ENCODE measurements at regions not wholly inside any gene's neighbourhood (a gene's known extent, or its start where the extent isn't known, plus 50 kb on each side); places are given as distances from the start of the nearest gene placed in this dataset.

GRCh38 chr7:16001477-16001876, 315.0 kb upstream of the MEOX2 start:
- ATAC-seq (ENCODE audit: low FRiP score) (no peak), DNase-seq (ENCODE audit: low spot score) (no peak)
- TF ChIP-seq CTCF (IDR thresholded peaks at IDR 0.05) = no peak

DNA sequence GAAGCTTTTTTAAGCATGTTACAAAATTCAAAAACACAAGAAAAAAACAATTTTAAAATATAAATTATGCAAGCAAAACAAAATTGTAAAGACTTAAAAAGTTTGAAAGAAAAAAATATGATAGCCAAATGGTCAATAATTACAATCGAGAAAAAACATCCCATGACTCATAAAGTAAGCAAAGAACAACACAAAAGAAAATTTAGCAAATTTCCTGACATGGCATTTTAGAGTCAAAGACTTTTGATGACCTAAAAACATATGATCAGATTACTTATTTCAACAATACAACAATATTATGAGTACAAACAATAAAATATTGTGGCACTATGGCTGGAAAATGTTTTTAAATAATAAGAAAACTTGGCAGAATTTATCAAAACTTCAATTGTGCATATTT, 312.1 kb upstream of the MEOX2 start:
- TF ChIP-seq CTCF (IDR thresholded peaks at IDR 0.05) = no peak
- ATAC-seq (ENCODE audit: low FRiP score) (no peak), DNase-seq (ENCODE audit: low spot score) (no peak)

DNA sequence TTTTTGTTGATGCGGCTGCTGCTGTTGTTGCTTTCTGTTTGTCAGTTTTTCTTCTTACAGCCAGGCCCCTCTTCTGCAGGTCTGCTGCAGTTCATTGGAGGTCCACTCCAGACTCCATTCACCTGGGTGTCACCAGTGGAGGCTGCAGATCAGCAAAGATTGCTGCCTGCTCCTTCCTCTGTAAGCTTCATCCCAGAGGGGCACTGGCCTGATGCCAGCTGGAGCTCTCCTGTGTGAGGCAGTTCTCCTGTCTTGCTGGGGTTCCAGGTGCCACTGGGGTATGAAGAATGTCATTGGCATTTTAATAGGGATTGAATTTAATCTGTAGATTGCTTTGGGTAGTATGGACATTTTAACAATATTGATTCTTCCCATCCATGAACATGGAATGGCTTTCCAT, 308.5 kb upstream of the MEOX2 start:
- DNase-seq (ENCODE audit: low spot score) (no peak), ATAC-seq (ENCODE audit: low FRiP score) (no peak)
- TF ChIP-seq CTCF (IDR thresholded peaks at IDR 0.05) = no peak

DNA sequence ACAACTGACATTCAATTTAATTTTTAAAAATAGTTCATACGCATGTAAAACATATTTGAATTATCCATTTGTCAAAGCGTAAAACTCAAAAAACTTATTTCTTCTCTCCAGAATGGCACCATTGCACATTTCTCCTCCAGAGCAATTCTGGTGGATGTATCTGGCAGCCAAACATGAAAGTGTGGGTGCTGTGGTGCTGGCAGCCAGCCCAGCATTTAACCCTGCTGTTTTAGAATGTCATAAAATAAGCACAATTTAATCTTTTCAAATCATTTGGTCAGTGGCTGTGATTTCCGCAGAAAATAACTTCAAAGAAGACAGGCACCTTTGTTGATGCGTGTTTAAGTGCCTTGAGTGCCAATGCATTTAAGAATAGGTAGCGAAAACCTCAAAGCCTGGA, 302.7 kb upstream of the MEOX2 start:
- TF ChIP-seq CTCF (IDR thresholded peaks at IDR 0.05) = no peak
- no peak for ATAC-seq (ENCODE audit: low FRiP score)
- DNase-seq (ENCODE audit: low spot score) = no peak

GRCh38 chr7:15985587-15986384, 299.3 kb upstream of the MEOX2 start:
- TF ChIP-seq CTCF (IDR thresholded peaks at IDR 0.05) = no peak
- DNase-seq (ENCODE audit: low spot score) = no peak
- no peak for ATAC-seq (ENCODE audit: low FRiP score)

GRCh38 chr7:15977663-15978062, 291.2 kb upstream of the MEOX2 start:
- ATAC-seq (ENCODE audit: low FRiP score) (no peak), DNase-seq (ENCODE audit: low spot score) (no peak)
- TF ChIP-seq CTCF (IDR thresholded peaks at IDR 0.05) = no peak

DNA sequence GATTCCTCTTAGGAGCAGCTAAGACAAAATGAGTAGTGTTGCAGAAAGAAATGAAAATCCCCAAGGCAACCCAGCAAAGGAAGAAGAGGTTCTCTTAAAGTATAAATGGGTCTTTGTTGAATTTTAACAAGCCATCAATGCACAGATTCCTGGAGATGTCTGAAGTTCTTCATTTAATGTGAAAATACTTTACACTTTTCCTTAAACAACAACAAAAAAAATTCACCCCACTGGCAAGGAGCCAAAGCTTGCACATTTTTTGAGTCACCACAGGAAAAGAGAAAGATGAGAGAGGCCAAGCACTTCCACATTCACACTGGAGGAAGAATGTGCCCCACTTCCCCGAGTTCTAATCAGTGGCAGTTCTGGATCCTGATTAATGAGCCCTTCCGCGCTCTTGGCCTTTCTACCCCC, 286.4 kb upstream of the MEOX2 start:
- no peak for TF ChIP-seq CTCF (IDR thresholded peaks at IDR 0.05)
- DNase-seq (ENCODE audit: low spot score) (no peak), ATAC-seq (ENCODE audit: low FRiP score) (no peak)
